IPS DF 6.9 (cell line): ENCODE measurements at regions not wholly inside any gene's neighbourhood (a gene's known extent, or its start where the extent isn't known, plus 50 kb on each side); places are given as distances from the start of the nearest gene placed in this dataset.

Source experiments
- DNase-seq: peaks from one replicate; pipeline ENCODE4 v3.0.0-alpha.2; 2013; ENCODE audit warnings: low read depth, low spot score
- H3K27ac ChIP-seq: one replicate; pipeline ENCODE4 v1.5.1; 2013; ENCODE audit warnings: low read length, control low read depth
- H3K27me3 ChIP-seq: 2 replicates; pipeline ENCODE4 v1.6.1; 2013; ENCODE audit warnings: mild to moderate bottlenecking, low read length; ENCODE audit not compliant: control insufficient read depth, insufficient read depth
- H3K36me3 ChIP-seq: 2 replicates; pipeline ENCODE4 v1.6.1; 2013; ENCODE audit warnings: low read length; ENCODE audit not compliant: control insufficient read depth, insufficient read depth
- H3K4me1 ChIP-seq: 2 replicates; pipeline ENCODE4 v1.6.1; 2013; ENCODE audit warnings: low read length; ENCODE audit not compliant: control insufficient read depth, insufficient read depth
- H3K4me3 ChIP-seq: 2 replicates; pipeline ENCODE4 v1.5.1; 2013; ENCODE audit warnings: mild to moderate bottlenecking, low read length
- H3K9me3 ChIP-seq: 2 replicates; pipeline ENCODE4 v1.6.1; 2013; ENCODE audit warnings: low read length, inconsistent platforms; ENCODE audit not compliant: control insufficient read depth, insufficient read depth
- WGBS: extraction: QIAGEN DNeasy Blood & Tissue Kit; methylation state at CpG from one replicate; pipeline ENCODE4 v1.1.7; 2013; ENCODE audit warnings: mixed read lengths, missing lambda C conversion rate; ENCODE audit not compliant: insufficient read length, insufficient coverage; 5-methylcytosine and 5-hydroxymethylcytosine counted together

DNA sequence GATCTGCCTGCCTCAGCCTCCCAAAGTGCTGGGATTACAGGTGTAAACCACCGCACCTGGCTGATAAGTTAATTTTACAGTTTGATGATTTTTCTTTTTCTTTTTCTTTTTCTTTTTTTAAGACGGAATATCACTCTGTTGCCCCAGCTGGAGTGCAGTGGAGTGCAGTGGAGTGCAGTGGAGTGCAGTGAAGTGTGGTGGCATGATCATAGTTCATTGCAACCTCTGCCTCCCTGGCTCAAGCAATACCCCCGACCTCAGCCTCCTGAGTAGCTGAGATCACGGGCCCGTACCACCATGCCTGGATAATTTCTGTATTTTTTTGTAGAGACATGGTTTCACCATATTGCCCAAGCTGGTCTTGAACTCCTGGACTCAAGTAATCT lies 84.4 kb upstream of the CXADR start:
- WGBS = no CpG with 5 or more reads among the region's 5 CpGs
- Histone ChIP-seq H3K4me3 (no peak overlapping the region), H3K27ac (no peak overlapping the region), H3K4me1 (no peaks in the 10 kb centered on the region), H3K27me3 (no peaks in the 10 kb centered on the region), H3K36me3 (no peaks in the 10 kb centered on the region), H3K9me3 (no peaks in the 10 kb centered on the region)
- no peak for DNase-seq

DNA sequence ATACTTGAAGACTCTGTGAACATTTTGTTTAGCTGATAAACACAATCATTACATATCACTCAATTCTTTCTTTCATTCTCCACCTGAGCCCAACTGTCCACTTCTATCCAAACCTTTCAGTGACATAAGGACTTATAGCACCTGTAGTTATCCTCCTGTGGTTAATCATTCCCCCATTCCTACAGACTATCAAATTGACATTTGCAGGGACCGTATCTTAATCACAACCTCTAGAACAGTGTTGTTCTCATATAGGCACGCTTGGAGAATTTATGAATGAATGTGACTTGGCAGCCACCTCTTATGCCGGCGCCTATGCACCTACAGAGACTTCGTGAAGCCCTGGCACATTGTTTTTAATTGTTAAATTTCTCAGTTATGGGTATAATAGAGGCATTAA lies 83.9 kb upstream of the CXADR start:
- WGBS = no CpG with 5 or more reads among the region's 5 CpGs
- no peak for DNase-seq
- Histone ChIP-seq H3K27ac (no peak overlapping the region), H3K4me3 (no peak overlapping the region), H3K27me3 (no peaks in the 10 kb centered on the region), H3K36me3 (no peaks in the 10 kb centered on the region), H3K9me3 (no peaks in the 10 kb centered on the region), H3K4me1 (no peaks in the 10 kb centered on the region)

DNA sequence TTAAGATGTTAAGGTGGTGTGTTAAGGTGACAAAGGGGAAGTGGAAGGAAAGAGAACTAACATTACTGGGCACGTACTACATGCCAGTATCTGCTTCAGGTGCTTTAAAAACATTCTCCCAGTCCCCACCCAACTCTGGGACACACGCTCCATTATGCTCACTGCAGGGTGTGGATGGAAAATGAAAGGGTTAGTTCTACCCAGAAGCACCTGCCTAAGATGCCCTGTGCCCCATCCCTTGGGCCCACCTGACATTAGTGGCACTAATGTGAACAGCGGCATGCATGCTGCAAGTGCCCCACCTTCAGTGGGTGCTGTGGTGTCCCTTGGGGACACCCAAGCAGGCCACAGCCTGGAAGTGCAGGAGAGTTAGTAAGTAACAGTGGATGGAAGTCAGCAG lies 82.9 kb upstream of the CXADR start:
- no peak overlapping the region for H3K4me3 ChIP-seq
- no peak for DNase-seq
- no peaks in the 10 kb centered on the region for H3K36me3 ChIP-seq
- no peak overlapping the region for H3K27ac ChIP-seq
- no peaks in the 10 kb centered on the region for H3K9me3 ChIP-seq
- WGBS = no CpG with 5 or more reads among the region's 3 CpGs
- no peaks in the 10 kb centered on the region for H3K27me3 ChIP-seq
- H3K4me1 ChIP-seq = no peaks in the 10 kb centered on the region

DNA sequence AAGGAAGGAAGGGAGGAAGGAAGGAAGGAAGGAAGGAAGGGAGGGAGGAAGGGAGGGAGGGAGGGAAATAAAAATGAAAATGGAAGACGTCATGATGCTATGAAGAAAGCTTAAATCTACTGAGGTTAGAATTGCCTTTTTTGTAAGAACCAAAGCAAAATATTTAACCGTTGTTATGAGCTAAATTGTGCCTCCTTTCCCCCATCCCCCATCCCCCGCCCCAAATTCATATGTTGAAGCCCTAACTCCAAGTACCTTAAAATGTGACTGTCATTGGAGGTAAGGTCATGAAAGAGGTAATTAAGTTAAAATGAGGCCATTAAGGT lies 80.1 kb upstream of the CXADR start:
- H3K4me3 ChIP-seq = no peak overlapping the region
- H3K36me3 ChIP-seq = no peaks in the 10 kb centered on the region
- H3K4me1 ChIP-seq = no peaks in the 10 kb centered on the region
- no peak for DNase-seq
- no peaks in the 10 kb centered on the region for H3K27me3 ChIP-seq
- no peaks in the 10 kb centered on the region for H3K9me3 ChIP-seq
- no CpG with 5 or more reads among the region's 3 CpGs for WGBS
- H3K27ac ChIP-seq = no peak overlapping the region

DNA sequence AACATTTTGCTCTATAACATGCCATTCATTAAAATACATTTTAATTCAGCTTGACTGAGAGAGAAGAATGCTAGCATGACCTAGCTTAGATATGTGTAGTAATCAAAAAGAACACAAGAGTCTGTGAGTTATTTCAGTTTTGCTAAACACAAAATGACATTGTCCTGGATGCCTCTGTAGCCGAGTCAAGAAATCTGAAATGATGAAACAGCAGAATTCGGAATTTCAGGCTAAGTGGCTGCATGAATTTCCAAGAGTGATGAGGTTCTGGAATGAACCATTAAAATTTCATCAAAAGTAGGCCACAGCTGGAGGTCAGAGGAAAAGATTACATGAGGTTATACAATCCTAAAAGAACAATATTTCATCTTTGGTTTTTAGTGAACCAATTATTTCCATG lies 79.1 kb upstream of the CXADR start:
- no peaks in the 10 kb centered on the region for H3K9me3 ChIP-seq
- H3K27me3 ChIP-seq = no peaks in the 10 kb centered on the region
- no peaks in the 10 kb centered on the region for H3K36me3 ChIP-seq
- WGBS = no CpG with 5 or more reads among the region's 2 CpGs
- no peaks in the 10 kb centered on the region for H3K4me1 ChIP-seq
- no peak for DNase-seq
- no peak overlapping the region for H3K27ac ChIP-seq
- H3K4me3 ChIP-seq = no peak overlapping the region

DNA sequence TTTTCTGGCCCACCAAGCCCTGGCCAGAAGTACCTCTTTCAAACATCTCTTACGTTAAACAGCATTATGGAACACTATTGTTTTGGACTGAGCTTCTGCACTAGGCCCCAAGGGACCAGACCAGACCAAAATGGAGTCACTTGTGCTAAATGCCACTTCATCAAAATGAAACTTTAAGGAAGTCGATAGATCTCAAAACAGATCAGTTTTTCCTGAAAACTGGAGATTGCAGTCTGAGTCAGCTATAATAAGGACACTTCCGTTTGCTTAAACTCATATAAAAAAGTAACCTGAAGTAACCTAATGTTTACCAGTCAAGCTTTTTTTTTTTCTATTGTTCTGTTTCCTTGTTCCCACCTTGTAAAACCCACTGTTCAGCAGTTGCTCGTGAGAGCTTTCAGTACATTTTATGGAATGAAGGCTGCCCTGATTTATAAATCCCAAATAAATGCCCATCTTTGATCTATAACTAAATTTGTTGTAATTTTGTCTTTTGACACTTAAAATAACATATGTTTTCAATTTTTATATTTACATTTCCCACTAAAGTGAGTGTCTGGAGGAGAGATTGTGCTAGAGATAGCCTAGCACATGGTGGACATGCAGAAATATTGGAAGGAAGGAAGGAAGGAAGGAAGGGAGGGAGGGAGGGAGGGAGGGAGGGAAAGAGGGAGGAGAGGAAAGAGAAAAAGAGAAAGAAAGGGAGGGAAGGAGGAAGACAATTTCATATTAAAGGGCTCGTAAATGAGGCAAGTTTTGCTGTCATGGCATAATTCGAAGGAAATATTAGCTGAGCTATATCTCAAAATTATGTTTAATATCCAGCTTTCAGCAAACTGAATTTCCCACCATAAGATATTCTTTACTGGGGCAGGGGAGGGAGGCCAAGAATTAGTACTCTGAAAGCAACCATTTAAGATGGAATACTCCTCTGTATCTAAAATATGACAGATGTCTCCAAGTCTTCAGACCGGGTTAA lies 77.0 kb upstream of the CXADR start:
- Histone ChIP-seq H3K27me3 (no peaks in the 10 kb centered on the region), H3K36me3 (no peaks in the 10 kb centered on the region), H3K4me1 (no peaks in the 10 kb centered on the region), H3K9me3 (no peaks in the 10 kb centered on the region), H3K4me3 (no peak overlapping the region), H3K27ac (no peak overlapping the region)
- no peak for DNase-seq
- WGBS = no CpG with 5 or more reads among the region's 7 CpGs

DNA sequence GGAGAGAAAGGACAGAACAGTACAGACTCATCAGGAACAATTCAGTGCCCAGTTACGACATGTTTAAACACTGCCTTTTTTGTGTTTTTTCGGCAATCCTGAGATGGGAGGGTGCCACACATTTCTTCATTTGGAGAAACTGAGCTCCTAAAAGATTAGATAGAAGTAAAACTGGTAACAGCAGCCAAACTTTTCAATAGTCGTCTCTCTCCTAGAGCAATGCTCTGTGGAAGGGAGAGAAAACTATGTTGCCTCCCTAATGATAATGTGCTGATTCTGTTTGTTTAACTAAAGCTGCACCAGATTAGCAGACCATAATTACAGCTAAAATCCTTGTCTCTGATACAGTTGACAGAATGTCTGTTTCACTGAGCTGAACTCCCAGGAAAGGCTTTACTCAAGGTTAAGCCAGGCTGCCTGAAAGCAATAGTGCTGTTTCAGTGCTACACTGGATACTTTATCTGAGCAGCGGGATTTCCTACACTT lies 76.2 kb upstream of the CXADR start:
- Histone ChIP-seq H3K4me1 (no peaks in the 10 kb centered on the region), H3K9me3 (no peaks in the 10 kb centered on the region), H3K4me3 (no peak overlapping the region), H3K36me3 (no peaks in the 10 kb centered on the region), H3K27ac (no peak overlapping the region), H3K27me3 (no peaks in the 10 kb centered on the region)
- no CpG with 5 or more reads among the region's 4 CpGs for WGBS
- DNase-seq = no peak

DNA sequence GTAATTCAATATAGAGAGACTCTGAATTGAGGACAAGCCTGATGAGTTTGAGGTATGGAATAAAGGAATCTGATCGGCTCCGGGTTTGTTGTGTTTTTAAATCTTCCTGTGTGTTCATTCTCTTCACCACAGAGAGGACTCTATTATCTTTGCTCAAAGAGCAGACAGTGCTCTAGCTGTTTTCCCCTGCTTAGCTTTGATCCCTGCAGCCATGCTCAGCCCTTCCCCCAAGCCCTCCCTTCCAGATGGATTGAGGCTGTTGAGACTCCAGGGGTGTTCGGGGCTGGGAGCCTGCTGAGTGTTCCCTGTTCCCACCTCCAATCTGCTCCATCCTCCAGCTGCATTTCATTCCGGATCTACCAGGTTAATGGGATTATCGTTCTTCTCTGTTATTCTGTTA lies 74.2 kb upstream of the CXADR start:
- Histone ChIP-seq H3K27me3 (no peaks in the 10 kb centered on the region), H3K27ac (no peak overlapping the region), H3K36me3 (no peaks in the 10 kb centered on the region), H3K9me3 (no peaks in the 10 kb centered on the region), H3K4me1 (no peaks in the 10 kb centered on the region), H3K4me3 (no peak overlapping the region)
- no peak for DNase-seq
- WGBS = no CpG with 5 or more reads among the region's 5 CpGs

DNA sequence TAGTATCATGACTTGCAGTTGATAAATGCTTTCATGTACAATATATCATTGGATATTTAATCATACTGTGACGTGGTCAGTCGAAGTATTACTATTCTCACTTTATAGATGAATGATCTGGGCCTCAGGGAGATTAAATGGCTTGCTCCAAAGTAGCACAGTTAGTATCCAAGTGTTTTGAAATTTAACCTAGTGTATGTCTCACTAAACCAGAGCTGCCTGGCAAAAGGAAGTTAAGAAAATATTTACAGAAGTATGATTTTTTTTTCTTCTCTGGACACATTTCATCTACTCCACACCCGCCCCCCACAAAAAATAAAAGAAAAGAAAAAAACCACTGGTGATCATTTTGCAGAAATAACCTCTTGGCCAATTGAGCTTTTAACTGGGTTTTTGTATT lies 71.9 kb upstream of the CXADR start:
- H3K27me3 ChIP-seq = no peaks in the 10 kb centered on the region
- WGBS = no CpG with 5 or more reads among the region's 3 CpGs
- no peak overlapping the region for H3K4me3 ChIP-seq
- no peak for DNase-seq
- H3K36me3 ChIP-seq = no peaks in the 10 kb centered on the region
- H3K27ac ChIP-seq = no peak overlapping the region
- no peaks in the 10 kb centered on the region for H3K9me3 ChIP-seq
- H3K4me1 ChIP-seq = no peaks in the 10 kb centered on the region

DNA sequence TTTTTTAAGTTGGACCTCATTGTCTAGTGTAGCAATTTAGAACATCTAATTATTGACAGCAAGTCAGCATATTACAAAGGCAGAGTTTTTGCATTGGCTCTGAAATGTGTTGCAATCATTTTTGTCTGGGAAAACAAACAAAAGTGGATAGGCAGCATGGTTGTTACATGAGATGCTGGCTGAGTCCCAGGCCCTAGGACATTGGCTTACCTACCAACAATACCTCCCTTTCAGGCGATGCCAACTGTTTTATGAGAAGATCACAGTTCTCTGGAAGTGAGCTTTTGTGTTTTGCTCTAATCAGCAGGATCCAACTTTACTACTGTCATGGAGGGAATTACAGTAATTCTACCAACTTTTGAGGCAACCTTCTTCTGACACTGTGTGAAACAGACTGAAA lies 71.5 kb upstream of the CXADR start:
- Histone ChIP-seq H3K27ac (no peak overlapping the region), H3K27me3 (no peaks in the 10 kb centered on the region), H3K4me1 (no peaks in the 10 kb centered on the region), H3K9me3 (no peaks in the 10 kb centered on the region), H3K4me3 (no peak overlapping the region), H3K36me3 (no peaks in the 10 kb centered on the region)
- WGBS = no CpG with 5 or more reads among the region's 1 CpG
- DNase-seq = no peak

DNA sequence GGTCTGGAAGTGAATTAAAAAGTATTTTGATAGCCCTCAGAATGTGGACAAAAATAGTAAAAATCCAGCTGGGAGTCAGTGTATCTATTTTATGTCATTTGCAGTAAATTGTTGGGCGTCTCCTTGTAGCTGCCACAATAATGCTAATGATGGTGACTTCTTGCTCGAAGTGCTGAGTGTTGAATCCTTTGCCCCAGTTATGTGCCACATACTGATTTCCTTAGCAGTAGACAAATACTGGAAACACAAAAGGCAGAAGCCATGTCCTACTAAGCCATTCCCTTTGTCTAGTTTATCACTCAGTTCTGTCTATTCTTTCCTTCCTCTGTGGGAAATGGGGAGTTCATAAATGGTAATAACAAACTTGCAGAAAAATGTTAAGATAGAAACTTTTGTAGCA lies 70.7 kb upstream of the CXADR start:
- WGBS = no CpG with 5 or more reads among the region's 2 CpGs

More for the DNA sequence above, 70.7 kb upstream of the CXADR start:
- Histone ChIP-seq H3K27ac (no peak overlapping the region), H3K4me1 (no peaks in the 10 kb centered on the region), H3K4me3 (no peak overlapping the region), H3K36me3 (no peaks in the 10 kb centered on the region), H3K27me3 (no peaks in the 10 kb centered on the region), H3K9me3 (no peaks in the 10 kb centered on the region)
- no peak for DNase-seq
